ENCODE measurements at regions not wholly inside any gene's neighbourhood (a gene's known extent, or its start where the extent isn't known, plus 50 kb on each side); places are given as distances from the start of the nearest gene placed in this dataset.

DNA sequence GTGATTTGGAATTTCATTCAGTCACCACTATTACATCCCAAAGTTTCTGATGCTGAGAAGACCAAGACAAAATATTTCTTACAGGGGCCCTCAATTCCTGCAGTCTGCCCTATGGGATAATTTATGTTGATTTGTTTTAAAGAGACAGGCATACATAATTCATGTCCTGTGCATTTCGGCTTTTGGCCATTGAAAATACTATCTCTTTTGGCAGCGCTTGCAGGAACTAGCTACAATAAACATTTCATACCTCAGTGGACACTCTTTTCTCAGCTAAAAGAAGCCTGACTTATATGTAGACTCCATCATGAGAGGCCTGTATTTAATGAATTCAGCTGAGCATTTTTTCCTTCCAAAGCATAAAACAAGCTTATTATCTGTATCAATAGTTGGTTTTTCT lies 451.9 kb upstream of the C9orf72 start:
- TF ChIP-seq, protein P1, sequence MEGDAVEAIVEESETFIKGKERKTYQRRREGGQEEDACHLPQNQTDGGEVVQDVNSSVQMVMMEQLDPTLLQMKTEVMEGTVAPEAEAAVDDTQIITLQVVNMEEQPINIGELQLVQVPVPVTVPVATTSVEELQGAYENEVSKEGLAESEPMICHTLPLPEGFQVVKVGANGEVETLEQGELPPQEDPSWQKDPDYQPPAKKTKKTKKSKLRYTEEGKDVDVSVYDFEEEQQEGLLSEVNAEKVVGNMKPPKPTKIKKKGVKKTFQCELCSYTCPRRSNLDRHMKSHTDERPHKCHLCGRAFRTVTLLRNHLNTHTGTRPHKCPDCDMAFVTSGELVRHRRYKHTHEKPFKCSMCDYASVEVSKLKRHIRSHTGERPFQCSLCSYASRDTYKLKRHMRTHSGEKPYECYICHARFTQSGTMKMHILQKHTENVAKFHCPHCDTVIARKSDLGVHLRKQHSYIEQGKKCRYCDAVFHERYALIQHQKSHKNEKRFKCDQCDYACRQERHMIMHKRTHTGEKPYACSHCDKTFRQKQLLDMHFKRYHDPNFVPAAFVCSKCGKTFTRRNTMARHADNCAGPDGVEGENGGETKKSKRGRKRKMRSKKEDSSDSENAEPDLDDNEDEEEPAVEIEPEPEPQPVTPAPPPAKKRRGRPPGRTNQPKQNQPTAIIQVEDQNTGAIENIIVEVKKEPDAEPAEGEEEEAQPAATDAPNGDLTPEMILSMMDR (IDR thresholded peaks at IDR 0.05; ENCODE audit: low read length, missing control alignments), result no peak
- no peak for DNase-seq (ENCODE audit: low read depth)
- H3K4me3 ChIP-seq (replicated peaks; ENCODE audit: low read depth, low read length), result no peak overlapping the region

DNA sequence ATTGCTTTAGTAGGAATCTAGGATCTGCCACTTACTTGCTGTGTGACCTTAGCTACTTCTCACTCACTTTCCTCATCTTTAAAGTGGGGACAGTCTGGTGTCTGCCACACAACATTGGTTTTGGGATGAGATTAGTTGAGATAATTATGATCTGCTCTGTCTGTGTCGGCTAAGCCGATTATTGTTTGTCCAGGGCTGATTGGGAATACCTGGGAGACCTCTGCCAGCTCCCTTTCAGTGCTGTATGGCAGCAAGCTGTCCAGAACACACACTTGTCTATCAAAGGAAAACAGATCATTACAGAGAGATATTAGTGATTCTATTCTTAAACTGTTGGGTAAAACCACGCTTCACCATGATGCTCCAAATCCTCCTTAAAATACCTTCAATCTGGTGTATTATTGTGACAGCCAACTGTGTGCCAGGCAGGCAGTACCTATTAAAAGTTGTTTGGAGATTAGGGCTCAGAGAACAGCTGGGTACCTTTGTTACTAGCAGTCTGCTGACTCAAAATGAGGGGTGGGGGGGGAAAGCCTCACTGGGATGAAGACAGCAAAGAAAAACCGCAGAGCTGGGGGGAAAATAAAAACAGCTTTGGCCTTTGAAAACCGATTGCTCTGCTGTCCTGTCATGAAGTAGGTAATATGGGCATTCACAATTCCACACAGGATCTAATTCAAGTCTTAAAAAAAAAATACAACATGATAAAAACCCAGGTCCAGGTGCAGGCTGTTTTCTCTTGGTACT lies 458.4 kb upstream of the C9orf72 start:
- H3K4me3 ChIP-seq (replicated peaks; ENCODE audit: low read depth, low read length), result no peak overlapping the region
- no peak for DNase-seq (ENCODE audit: low read depth)
- TF ChIP-seq, protein P1 (IDR thresholded peaks at IDR 0.05; ENCODE audit: low read length, missing control alignments), result no peak

DNA sequence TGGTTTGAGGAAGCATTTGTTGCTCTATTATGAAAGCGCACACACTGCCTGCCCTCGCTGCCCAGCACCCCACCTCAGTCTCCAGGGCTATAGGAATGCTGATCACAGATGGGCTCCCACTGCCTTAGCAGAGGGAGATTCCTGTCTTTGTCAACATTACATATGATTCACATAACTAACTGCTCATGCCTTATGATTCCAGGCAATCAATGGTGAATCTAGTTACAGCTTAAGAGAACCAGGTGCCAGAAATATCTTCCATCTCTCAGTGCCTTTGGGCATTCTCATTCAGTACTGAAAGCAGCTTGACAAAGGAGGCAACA lies 458.9 kb upstream of the C9orf72 start:
- no peak for DNase-seq (ENCODE audit: low read depth)
- TF ChIP-seq, protein P1 (IDR thresholded peaks at IDR 0.05; ENCODE audit: low read length, missing control alignments), result no peak

DNA sequence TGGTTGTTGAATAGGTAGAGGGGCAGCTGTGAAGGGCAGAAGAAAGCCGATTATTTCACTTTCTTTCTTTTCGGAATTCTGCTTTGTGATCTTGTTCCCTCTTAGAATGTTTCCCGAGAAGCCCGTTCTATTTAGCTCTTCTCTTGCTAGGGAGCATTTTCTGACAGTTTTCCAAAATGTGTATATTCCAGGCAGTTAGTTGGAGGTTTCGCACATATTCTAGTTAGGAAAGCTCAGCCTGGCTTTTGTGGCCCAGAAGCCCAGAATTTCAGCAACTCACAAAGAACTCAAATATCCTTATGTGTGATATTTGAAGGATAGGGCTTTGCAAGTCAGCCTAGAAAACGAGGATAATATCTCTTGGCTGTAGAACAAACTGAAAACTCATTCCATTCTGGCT lies 461.0 kb upstream of the C9orf72 start:
- no peak overlapping the region for H3K4me3 ChIP-seq (replicated peaks; ENCODE audit: low read depth, low read length)
- TF ChIP-seq, protein P1 (IDR thresholded peaks at IDR 0.05; ENCODE audit: low read length, missing control alignments), result no peak
- DNase-seq (ENCODE audit: low read depth), result no peak

More for the DNA sequence above, 458.9 kb upstream of the C9orf72 start:
- H3K4me3 ChIP-seq (replicated peaks; ENCODE audit: low read depth, low read length), result no peak overlapping the region

DNA sequence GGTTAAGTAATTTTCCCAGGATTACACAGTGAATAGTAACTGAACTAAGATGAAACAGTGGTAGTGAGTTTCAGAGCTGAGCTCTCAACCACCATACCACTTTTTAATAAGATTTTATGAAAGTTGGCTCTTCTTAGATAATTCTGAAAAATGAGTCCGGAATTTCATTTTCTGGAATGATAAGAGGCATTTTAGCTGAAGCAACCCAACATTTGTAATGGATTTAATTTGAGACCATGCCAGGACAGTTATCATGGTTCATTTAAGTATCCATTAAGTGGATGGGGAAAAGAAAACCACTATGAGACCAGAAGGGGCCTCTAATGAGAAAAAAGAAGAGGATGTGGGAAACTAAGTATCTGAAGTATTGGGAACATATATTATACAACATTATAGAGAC lies 464.7 kb upstream of the C9orf72 start:
- TF ChIP-seq, protein P1 (IDR thresholded peaks at IDR 0.05; ENCODE audit: low read length, missing control alignments), result no peak
- no peak for DNase-seq (ENCODE audit: low read depth)
- H3K4me3 ChIP-seq (replicated peaks; ENCODE audit: low read depth, low read length), result no peak overlapping the region

DNA sequence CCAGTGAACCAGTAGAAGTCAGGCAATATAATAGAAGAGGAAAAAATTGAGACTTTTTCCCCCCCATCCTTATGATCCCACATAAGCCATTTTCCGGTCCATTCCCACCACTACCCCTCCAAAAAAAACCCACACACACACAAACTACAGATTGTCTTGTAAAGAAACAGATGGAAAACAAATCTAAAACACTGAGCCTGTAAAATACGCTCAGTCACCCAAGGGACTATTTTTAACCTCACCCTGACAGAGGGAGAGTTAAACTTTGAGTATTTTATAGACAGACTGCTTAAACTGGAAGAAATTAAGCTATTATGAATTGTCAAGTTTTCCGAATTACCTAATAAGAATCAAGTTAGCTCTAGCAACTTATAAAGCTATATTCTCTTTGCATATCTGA lies 471.8 kb upstream of the C9orf72 start:
- TF ChIP-seq, protein P1 (IDR thresholded peaks at IDR 0.05; ENCODE audit: low read length, missing control alignments), result no peak

DNA sequence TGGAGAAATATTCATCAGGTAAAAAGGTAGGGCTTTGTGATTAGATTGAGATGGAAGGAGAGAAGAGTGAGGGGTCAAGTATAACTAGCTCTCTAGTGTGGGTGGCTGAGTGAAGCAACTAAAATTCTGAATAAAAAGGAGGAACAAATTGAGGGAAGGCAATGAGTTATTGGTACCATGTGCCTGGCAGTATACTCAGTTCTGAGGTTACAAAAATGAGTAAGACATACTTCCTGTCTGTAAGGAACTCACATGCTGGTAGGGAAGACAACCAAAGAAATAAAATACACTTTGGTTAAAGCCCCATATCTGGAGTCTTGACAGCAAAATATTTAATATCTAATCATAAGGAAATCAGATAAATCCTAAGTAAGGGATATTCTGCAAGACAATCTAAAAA lies 476.8 kb upstream of the C9orf72 start:
- no peak for DNase-seq (ENCODE audit: low read depth)
- no peak overlapping the region for H3K4me3 ChIP-seq (replicated peaks; ENCODE audit: low read depth, low read length)
- TF ChIP-seq, protein P1 (IDR thresholded peaks at IDR 0.05; ENCODE audit: low read length, missing control alignments), result no peak

More for the DNA sequence above, 471.8 kb upstream of the C9orf72 start:
- no peak for DNase-seq (ENCODE audit: low read depth)
- no peak overlapping the region for H3K4me3 ChIP-seq (replicated peaks; ENCODE audit: low read depth, low read length)

Measured in fibroblast of pulmonary artery (primary cell).